ENCODE measurements at regions not wholly inside any gene's neighbourhood (a gene's known extent, or its start where the extent isn't known, plus 50 kb on each side); places are given as distances from the start of the nearest gene placed in this dataset.

- no peaks in the 10 kb centered on the region for H3K4me1 ChIP-seq
- no peak for TF ChIP-seq CTCF (IDR thresholded peaks at IDR 0.05)
- H3K4me3 ChIP-seq, result no peak overlapping the region
- no peaks in the 10 kb centered on the region for H3K36me3 ChIP-seq
- DNase-seq, result no peak
- no peak overlapping the region for H3K27ac ChIP-seq
- no peaks in the 10 kb centered on the region for H3K9me3 ChIP-seq
- H3K27me3 ChIP-seq (ENCODE audit: low read depth), result no peaks in the 10 kb centered on the region
- no peak for ATAC-seq
- intact Hi-C loops (cut with DNase I), result no loop called here
These were observed 120.4 kb upstream of the NEDD4L start for GRCh38 chr18:57923611-57924010.

DNA sequence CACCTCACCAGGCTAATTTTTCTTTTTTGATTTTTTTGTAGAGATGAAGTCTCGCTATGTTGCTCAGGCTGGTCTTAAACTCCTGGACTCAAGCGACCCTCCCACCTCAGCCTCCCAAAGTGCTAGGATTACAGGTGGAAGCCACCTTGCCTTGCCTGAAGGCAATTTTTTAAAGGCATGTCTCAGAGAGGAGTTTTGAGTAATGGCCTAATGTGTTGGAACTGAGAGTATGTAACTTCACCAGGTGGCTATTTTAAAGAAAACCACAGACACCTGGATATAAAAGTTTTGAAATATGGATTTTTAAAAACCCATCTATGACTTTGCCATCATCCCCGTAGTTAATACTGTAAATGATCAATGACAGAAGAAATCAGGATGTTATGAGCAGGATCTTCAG lies 119.8 kb upstream of the ATP8B1 start:
- H3K4me1 ChIP-seq, result no peaks in the 10 kb centered on the region
- no peaks in the 10 kb centered on the region for H3K9me3 ChIP-seq
- H3K27me3 ChIP-seq (ENCODE audit: low read depth), result no peaks in the 10 kb centered on the region
- H3K4me3 ChIP-seq, result no peak overlapping the region
- H3K36me3 ChIP-seq, result no peaks in the 10 kb centered on the region
- DNase-seq, result no peak
- ATAC-seq, result no peak
- TF ChIP-seq CTCF (IDR thresholded peaks at IDR 0.05), result no peak
- intact Hi-C loops (cut with DNase I), result no loop called here
- H3K27ac ChIP-seq, result no peak overlapping the region

DNA sequence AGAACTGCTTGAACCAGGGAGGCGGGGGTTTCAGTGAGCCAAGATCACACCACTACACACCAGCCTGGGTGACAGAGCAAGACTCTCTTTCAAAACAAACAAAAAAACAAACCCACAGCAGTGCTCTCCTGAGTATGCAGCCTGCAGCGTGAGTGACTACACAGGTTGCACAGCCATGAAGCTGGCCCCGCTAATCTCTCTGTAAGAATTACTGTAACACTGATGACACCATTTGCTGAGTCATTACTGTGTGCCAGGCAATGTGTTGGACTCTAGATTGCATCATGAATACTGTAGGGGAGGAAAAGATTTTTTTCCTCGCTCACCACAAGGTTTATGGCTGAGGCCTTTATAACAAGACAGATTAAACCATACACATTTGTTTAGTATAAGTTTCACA lies 118.6 kb upstream of the ATP8B1 start:
- no peaks in the 10 kb centered on the region for H3K9me3 ChIP-seq
- no peaks in the 10 kb centered on the region for H3K36me3 ChIP-seq
- intact Hi-C loops (cut with DNase I), result no loop called here
- H3K27ac ChIP-seq, result no peak overlapping the region
- H3K4me1 ChIP-seq, result no peaks in the 10 kb centered on the region
- no peaks in the 10 kb centered on the region for H3K27me3 ChIP-seq (ENCODE audit: low read depth)
- no peak for DNase-seq
- ATAC-seq, result no peak
- TF ChIP-seq CTCF (IDR thresholded peaks at IDR 0.05), result no peak
- H3K4me3 ChIP-seq, result no peak overlapping the region

GRCh38 chr18:57920036-57920435 lies 116.9 kb upstream of the ATP8B1 start:
- Histone ChIP-seq H3K36me3 (no peaks in the 10 kb centered on the region), H3K4me3 (no peak overlapping the region), H3K9me3 (no peaks in the 10 kb centered on the region), H3K27me3 (ENCODE audit: low read depth) (no peaks in the 10 kb centered on the region), H3K4me1 (peaks cover 6% of the 10 kb centered on the region), H3K27ac (no peak overlapping the region)
- DNase-seq (no peak), ATAC-seq (no peak)
- TF ChIP-seq CTCF (IDR thresholded peaks at IDR 0.05), result no peak
- intact Hi-C loops (cut with DNase I), result no loop called here

DNA sequence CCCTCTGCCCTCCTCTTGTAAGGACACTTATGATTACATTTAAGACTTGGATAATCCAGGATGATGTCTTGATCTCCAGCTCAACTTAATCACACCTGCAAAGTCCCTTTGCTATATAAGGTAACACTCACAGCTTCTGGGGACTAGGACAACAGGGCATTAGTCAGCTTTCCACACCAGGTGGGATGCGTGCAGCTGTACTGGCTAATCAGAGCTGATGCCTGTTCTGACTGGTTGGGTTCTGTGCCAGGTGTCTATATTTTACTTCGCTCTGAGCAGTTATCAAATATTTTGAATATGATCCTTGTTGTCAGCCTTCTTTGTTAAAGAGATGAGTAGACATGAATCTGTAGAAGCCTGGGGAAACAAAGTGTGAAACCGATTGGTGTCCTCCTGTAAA lies 115.5 kb upstream of the ATP8B1 start:
- no peak for ATAC-seq
- no peak overlapping the region for H3K27ac ChIP-seq
- TF ChIP-seq CTCF (IDR thresholded peaks at IDR 0.05), result no peak
- no peaks in the 10 kb centered on the region for H3K36me3 ChIP-seq
- no peaks in the 10 kb centered on the region for H3K27me3 ChIP-seq (ENCODE audit: low read depth)
- peaks cover 6% of the 10 kb centered on the region for H3K4me1 ChIP-seq
- H3K4me3 ChIP-seq, result no peak overlapping the region
- H3K9me3 ChIP-seq, result no peaks in the 10 kb centered on the region
- intact Hi-C loops (cut with DNase I), result no loop called here
- no peak for DNase-seq

DNA sequence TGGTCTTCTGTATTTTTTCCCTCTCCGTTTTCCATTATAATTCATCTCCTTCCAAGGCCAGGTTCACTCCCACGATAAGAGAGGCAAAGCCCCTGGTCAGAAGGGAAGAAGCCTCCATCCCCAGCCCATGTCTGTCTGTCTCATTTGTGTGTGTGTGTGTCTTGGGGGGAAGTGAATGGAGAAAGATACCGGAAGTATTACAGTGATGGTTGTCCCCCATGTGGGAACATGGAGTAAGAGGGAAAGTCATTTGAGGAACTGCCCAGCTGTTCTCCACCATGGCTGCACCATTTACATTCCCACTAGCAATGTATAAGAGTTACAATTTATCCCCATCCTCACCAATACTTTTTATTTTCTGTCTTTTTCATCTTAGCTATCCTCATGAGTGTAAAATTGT lies 113.6 kb upstream of the ATP8B1 start:
- no peak overlapping the region for H3K4me3 ChIP-seq
- DNase-seq (no peak), ATAC-seq (no peak)
- H3K36me3 ChIP-seq, result no peaks in the 10 kb centered on the region
- no peaks in the 10 kb centered on the region for H3K9me3 ChIP-seq
- no peak overlapping the region for H3K27ac ChIP-seq
- peaks cover 6% of the 10 kb centered on the region for H3K4me1 ChIP-seq
- intact Hi-C loops (cut with DNase I), result no loop called here
- TF ChIP-seq CTCF (IDR thresholded peaks at IDR 0.05), result no peak
- no peaks in the 10 kb centered on the region for H3K27me3 ChIP-seq (ENCODE audit: low read depth)
